ENCODE measurements at regions not wholly inside any gene's neighbourhood (a gene's known extent, or its start where the extent isn't known, plus 50 kb on each side); places are given as distances from the start of the nearest gene placed in this dataset.

DNA sequence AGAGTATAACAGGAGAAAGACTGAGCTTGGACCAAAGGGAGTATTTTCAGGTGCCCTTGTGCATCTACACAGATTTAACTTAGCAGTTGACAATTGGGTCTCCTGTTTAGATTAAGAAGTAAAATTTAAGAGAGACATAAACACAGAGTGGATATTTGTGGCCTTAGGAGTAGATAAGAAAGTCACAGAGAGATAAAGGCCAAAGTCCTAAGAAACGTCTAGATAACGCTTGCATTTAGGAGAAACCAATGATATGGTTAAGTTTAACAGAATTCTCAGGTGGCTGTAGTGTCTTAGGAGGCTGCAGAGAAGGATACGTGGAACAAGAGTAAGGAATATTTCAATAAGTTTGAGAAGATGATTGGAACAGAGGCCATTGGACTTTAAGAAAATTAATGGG is 155.0 kb upstream of the DAB2 start:
- no peak for DNase-seq (ENCODE audit: low read depth in 2 of 3, low spot score in 2 of 3)

- DNase-seq (ENCODE audit: low read depth in 2 of 3, low spot score in 2 of 3) = no peak
These were observed 154.2 kb upstream of the DAB2 start for GRCh38 chr5:39578887-39579497.

DNA sequence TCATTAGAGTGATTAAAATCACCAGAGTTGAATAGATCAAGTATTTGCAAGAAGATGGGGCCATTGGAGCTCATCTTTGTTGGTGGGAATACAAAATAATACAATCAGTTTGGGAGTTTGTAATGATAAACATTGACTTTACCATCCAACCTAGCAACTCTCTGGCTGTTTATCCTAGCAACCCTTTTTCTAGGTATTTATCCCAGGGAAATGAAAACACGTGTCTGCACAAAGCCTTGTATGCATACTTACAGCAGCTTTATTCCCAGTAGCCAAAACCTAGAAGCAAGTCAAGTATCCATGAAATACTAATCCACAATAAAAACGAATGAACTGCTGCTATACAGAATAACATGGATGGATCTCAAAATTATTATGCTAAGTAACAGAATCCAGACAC is 152.7 kb upstream of the DAB2 start:
- DNase-seq (ENCODE audit: low read depth in 2 of 3, low spot score in 2 of 3) = no peak

DNA sequence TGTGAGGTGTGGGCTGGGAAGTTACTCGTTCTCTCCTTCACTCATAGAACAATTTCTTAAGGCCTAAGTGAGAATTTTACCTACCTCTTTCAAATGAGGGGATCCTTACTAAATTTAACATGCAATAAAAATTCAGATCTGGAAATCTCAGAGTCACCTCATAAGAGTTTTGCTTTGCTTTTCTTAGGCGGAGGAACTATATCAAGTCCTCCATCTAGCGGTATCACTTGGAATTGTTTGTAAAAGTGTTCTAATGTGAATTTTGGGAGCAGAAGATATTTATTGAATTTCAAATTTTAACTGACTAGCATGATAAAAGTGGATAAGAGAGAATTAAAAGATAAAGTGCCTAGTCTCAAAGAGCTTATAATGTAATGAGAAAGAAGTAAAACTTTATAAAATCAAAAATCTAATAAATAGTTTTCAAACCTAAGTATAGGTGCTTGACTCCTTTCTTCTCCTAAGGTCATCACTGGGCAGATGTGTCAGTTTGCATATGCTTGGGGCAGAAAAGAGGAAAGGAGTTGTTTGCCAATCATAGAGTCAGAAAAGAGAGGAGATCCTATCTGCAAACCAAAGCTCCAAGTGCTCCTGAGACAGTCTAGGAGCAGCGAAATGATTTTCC is 145.7 kb upstream of the DAB2 start:
- DNase-seq (ENCODE audit: low read depth in 2 of 3, low spot score in 2 of 3) = no peak

- DNase-seq (ENCODE audit: low read depth in 2 of 3, low spot score in 2 of 3) = no peak
These were observed 145.1 kb upstream of the DAB2 start for GRCh38 chr5:39569857-39570256.

DNA sequence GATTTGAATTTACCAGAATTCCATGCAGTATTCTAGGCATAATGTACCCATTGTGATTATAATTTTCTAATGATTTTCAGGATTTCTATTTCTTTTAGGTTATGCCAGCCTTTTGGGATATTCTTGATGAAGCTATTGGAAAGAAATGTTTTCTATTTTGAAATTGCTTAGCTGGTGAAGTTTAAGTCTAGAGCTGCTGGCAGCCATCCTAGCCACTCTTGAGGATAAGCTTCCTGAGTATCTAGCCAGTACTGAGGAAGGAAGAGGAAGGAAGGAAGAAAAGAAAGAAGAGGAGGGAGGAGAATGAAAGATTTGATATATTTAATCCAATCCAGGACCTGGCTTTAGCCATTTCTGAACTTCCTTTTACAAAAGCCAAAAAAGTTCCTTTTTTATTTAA is 142.1 kb upstream of the DAB2 start:
- DNase-seq (ENCODE audit: low read depth in 2 of 3, low spot score in 2 of 3) = no peak

DNA sequence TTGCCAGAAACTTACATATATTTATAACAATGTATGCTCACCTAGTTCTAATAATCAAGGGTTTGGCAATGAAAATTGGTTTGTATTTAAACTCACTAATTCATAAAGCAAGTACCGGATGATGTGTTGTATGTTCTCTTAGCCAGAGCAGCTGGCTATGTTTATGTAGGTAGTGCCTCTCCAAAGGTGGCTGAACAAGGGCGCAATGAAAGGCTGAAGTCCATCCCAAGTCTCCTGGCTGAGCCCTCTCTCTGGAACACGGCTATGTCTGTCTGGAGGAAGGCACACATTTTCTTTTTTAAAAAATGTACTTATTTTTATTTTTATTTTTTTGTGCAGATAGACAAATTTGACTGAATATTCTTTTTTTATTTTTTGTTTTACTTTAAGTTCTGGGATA is 141.2 kb upstream of the DAB2 start:
- no peak for DNase-seq (ENCODE audit: low read depth in 2 of 3, low spot score in 2 of 3)

GRCh38 chr5:39561421-39561820 is 136.6 kb upstream of the DAB2 start:
- DNase-seq (ENCODE audit: low read depth in 2 of 3, low spot score in 2 of 3) = no peak

DNA sequence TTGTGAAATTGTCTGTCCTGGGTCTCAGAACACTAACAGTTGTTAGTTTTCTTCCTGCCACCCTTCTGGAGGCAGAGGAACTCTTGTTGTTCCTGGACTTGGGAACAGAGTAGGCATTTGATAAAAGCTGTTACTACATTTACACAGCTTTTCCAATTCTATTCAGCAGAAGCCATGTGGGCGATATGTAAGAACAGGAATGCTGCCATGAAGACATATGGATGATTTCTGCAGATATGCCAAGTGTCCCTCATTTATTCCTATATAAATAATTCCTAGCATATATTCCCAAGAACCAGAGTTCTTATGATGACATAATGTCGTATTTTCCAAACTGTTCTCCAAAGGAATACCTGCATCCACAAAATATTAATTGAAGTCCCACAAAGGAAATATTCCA is 135.9 kb upstream of the DAB2 start:
- DNase-seq (ENCODE audit: low read depth in 2 of 3, low spot score in 2 of 3) = no peak

GRCh38 chr5:39559923-39560322 is 135.1 kb upstream of the DAB2 start:
- no peak for DNase-seq (ENCODE audit: low read depth in 2 of 3, low spot score in 2 of 3)

GRCh38 chr5:39558541-39558940 is 133.8 kb upstream of the DAB2 start:
- DNase-seq (ENCODE audit: low read depth in 2 of 3, low spot score in 2 of 3) = no peak

GRCh38 chr5:39555788-39556187 is 131.0 kb upstream of the DAB2 start:
- DNase-seq (ENCODE audit: low read depth in 2 of 3, low spot score in 2 of 3) = no peak

- DNase-seq (ENCODE audit: low read depth in 2 of 3, low spot score in 2 of 3) = no peak
These were observed 122.9 kb upstream of the DAB2 start for GRCh38 chr5:39547553-39548154.

DNA sequence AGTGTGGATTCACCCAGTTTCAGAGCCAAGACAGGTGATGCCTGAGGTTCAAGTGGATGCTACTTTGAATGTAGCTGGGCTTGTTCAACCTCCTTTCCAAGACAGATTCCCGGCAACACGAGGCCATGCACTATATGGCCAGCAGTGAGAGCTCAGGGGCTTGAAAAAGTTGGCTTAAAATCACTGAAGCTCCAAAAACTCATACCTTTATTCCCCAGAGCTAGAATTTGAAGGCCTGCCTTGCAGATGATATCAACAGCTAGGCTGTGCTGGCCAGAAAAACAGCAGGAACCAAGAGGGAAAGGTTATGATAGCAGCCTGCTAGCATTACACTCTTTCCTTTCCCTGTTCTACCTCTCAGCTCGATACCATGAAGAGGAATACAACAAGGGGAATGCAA is 120.2 kb upstream of the DAB2 start:
- DNase-seq (ENCODE audit: low read depth in 2 of 3, low spot score in 2 of 3) = no peak

DNA sequence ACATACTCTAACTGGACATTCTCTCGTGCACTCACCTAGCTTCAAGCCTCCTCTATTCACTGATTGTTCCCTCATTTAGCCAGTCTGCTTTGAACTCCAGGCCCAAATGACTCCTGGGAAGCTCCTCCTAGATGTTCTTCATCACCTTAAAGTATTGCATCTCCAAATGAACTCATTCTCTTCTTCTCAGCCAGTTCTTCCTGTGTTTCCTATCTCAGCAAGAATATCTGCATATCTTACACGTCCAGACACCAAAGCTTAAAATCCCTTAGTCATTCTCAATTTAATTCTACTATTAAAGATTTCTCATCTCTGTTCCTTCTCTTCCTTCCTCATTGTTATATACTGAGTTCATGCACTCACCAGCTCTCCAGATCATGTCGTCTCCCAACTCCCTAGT is 118.6 kb upstream of the DAB2 start:
- DNase-seq (ENCODE audit: low read depth in 2 of 3, low spot score in 2 of 3) = no peak

DNA sequence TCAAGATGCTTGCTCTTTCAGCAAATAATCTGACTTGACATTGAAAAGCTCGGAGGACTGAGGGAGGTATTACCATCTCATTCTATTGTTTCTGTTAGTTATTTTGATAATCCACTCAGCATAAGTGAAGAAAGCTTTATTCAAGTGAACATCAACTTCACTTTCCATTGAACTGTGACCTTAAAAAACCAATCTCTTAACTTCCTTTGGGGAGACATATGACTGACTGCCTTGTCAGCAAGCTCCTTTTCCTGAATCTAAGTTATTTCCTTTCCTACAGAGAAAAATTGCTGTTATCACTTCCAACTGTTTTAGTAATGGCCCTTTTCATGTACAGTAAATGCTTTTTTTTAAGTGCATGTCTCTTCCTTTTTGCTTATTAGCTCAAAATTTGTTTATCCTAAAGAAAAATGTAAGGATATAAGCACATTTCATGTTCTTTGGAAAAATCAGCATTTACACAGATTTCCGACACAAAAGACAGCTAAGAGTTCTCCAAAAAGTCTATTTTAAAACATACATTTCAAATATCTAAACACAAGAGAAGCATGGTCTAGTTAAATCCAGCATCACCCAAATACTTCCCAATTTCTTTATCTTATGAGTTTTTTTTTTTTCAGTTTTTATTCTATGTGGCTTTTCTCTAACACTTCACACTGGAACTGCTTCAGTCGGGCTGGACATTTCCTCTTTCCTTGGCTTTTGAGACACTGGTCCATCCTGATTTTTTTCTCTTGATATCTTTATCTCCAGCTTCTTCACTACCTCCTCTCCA is 117.9 kb upstream of the DAB2 start:
- DNase-seq (ENCODE audit: low read depth in 2 of 3, low spot score in 2 of 3) = no peak

- no peak for DNase-seq (ENCODE audit: low read depth in 2 of 3, low spot score in 2 of 3)
These were observed 117.1 kb upstream of the DAB2 start for GRCh38 chr5:39541920-39542319.

GRCh38 chr5:39539470-39539869 is 114.7 kb upstream of the DAB2 start:
- DNase-seq (ENCODE audit: low read depth in 2 of 3, low spot score in 2 of 3) = no peak

DNA sequence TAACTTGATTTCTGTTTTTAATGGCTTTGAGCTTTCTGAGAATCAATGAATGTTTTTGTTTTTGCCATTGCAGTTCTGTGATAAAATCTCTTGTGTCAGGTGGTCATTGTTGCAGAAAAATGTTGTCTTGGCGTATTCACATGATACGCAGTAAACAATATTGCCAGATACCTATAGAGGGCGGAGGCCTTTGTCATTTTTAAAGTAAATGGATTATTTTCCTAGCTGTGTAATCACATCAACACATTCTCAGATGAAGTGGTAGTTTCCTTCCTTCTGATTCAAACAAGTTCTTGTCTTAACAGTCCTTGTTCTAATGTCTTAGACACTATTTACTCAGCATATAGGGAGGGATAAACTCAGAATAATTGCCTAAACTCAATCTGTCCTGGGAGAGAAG is 109.9 kb upstream of the DAB2 start:
- no peak for DNase-seq (ENCODE audit: low read depth in 2 of 3, low spot score in 2 of 3)

DNA sequence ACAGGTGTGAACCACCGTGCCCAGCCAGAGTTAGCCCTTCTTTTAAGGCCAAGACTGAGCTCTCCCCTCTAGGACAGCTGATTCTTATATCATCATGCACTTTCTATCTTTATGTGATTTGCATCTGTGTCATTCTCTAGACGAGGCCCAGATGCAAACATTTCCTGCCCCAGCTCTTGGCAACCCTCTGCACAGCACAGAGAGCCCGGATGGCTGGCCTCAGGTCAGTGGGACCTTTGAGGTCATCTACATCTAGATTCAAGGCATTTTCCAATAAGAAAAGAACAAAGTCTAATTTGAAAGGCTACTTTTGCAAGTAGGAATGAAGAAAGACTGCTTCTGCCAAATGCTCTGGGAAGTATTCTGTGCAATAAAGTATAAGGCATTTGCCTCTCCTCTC is 109.0 kb upstream of the DAB2 start:
- no peak for DNase-seq (ENCODE audit: low read depth in 2 of 3, low spot score in 2 of 3)

GRCh38 chr5:39532511-39532910 is 107.7 kb upstream of the DAB2 start:
- no peak for DNase-seq (ENCODE audit: low read depth in 2 of 3, low spot score in 2 of 3)

GRCh38 chr5:39531306-39531705 is 106.5 kb upstream of the DAB2 start:
- DNase-seq (ENCODE audit: low read depth in 2 of 3, low spot score in 2 of 3) = no peak

All from activated CD8-positive, alpha-beta memory T cell treated with anti-CD3 and anti-CD28 coated beads for 48 hours (primary cell).